Amygdala (tissue), 56 donors: ENCODE measurements at regions not wholly inside any gene's neighbourhood (a gene's known extent, or its start where the extent isn't known, plus 50 kb on each side); places are given as distances from the start of the nearest gene placed in this dataset.
"Not testable (repeated sequence)": the region's sequence is repeated elsewhere in the genome, so short reads cannot be mapped to it uniquely, and the experiment has no call there.

Experiments used
- DNase-seq, 56 donors: peaks; one replicate each; lab custom pipeline; 2025; lab: John Stamatoyannopoulos, UW

- DNase-seq, result no peak
These were observed 719.8 kb upstream of the ADGRL4 start for GRCh38 chr1:79726321-79726720.

GRCh38 chr1:79716447-79716846 is 709.9 kb upstream of the ADGRL4 start:
- DNase-seq, result peak in 1 of 56 donors; percentile 1

GRCh38 chr1:79714664-79715063 is 708.1 kb upstream of the ADGRL4 start:
- no peak for DNase-seq

GRCh38 chr1:79711001-79711431 is 704.5 kb upstream of the ADGRL4 start:
- DNase-seq, result no peak

DNA sequence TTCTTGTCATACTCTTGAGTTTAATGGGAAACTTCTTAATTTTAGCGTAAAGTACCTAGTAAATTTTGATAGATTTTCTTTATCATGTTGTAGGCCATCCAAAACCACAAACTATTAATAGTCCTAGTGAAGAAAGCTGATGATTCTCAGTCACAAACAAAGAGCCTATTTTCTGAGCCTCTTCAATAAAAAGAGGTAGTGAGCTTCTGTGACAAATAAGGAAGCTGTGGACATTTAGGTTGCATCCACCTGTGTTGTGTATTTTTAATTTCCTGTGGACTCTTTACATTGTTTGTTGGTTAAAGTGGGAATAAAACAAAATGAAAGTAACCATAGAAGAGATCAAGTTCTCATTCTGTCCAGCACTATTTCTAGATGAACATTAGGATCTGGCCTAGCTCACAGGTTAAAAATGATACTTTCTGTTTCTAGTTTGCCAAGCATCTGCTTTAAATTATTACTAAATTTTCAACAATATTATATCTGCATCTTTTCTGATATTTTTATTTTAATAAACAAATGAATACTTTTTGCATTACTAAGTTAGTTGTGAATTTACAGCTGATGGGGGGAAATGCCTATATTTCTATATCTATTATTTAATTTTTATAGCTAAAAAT is 702.2 kb upstream of the ADGRL4 start:
- no peak for DNase-seq

GRCh38 chr1:79705218-79705617 is 698.7 kb upstream of the ADGRL4 start:
- no peak for DNase-seq

- no peak for DNase-seq
These were observed 697.5 kb upstream of the ADGRL4 start for GRCh38 chr1:79704067-79704466.

- not testable (repeated sequence) for DNase-seq
These were observed 695.9 kb upstream of the ADGRL4 start for GRCh38 chr1:79702336-79702999.

GRCh38 chr1:79695138-79695537 is 688.6 kb upstream of the ADGRL4 start:
- no peak for DNase-seq

- no peak for DNase-seq
These were observed 687.7 kb upstream of the ADGRL4 start for GRCh38 chr1:79694241-79694640.

DNA sequence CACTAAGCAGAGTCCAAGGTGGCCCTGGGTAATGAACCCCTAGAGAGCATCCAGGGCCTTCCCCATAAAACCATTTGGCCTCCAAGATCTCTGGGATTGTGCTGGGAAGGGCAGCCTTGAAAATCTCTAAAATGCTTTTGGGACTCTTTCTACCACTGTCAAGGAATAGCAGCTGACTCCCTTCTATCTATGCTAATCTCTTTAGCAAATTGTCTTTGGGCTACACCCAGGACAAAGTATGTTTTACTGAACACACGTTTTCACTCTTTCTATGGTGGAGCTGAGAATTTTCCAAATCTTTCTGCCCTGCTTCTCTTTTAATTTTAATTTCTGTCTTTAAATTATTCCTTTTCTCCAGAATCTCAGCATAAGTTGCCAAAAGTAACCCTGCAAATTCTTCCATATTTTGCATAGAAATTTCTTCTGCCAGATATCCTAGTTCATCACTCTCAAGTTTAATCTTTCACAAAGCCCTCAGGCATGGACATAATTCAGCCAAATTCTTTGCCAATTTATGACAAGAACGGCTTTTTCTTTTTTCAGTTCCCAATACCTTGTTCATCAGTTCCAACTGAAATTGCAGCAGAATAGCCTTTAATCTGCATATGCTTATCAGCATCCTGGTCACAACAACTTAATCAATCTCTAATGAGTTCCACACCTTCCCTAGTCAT is 687.0 kb upstream of the ADGRL4 start:
- DNase-seq, result no peak

- DNase-seq, result no peak
These were observed 686.0 kb upstream of the ADGRL4 start for GRCh38 chr1:79692519-79692918.

GRCh38 chr1:79688932-79689331 is 682.4 kb upstream of the ADGRL4 start:
- DNase-seq, result no peak

DNA sequence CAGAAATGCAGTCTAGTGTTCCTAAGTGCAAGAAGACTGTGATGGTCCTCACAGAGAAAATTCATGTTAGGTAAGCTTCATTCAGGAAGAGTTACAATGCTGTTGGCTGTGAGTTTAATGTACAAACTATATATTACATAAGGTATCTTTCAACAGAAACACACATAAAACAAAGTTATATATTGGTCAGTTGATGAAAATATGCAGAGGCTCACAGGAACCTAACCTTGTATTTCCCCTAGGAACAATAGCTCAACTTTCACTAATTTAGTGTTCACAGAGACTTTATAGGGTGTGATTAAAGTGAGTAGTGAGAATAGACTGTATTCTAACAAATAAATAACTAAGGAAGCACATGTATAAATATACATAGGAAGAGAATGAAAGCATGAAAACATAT is 676.9 kb upstream of the ADGRL4 start:
- DNase-seq, result no peak

GRCh38 chr1:79682478-79682877 is 675.9 kb upstream of the ADGRL4 start:
- DNase-seq, result no peak

GRCh38 chr1:79681382-79681781 is 674.9 kb upstream of the ADGRL4 start:
- DNase-seq, result no peak

GRCh38 chr1:79679916-79680315 is 673.4 kb upstream of the ADGRL4 start:
- no peak for DNase-seq

- no peak for DNase-seq
These were observed 661.5 kb upstream of the ADGRL4 start for GRCh38 chr1:79667848-79668696.

GRCh38 chr1:79667166-79667565 is 660.6 kb upstream of the ADGRL4 start:
- DNase-seq, result no peak

DNA sequence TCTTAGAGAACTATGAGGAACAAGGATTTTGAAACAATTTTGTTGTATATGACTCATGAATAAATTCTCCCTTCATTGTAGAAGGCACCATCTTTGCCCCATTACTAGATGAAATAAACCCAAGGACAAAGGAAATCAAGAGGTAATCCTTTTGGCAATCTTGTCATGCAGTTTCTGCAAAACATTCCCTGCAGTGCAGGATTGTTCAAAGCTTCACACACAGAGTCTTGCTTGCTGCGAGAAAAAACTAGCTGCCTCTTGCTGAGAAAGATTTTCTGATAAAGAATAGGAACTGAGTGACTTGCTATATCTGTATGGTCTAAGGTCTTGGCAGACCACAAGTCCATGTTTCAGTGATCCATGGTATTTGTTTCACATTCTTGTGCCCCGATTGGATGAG is 657.4 kb upstream of the ADGRL4 start:
- DNase-seq, result no peak

GRCh38 chr1:79662596-79662995 is 656.1 kb upstream of the ADGRL4 start:
- DNase-seq, result no peak
